ENCODE measurements at regions not wholly inside any gene's neighbourhood (a gene's known extent, or its start where the extent isn't known, plus 50 kb on each side); places are given as distances from the start of the nearest gene placed in this dataset.

GRCh38 chr18:51405683-51406477 lies 208.4 kb upstream of the MEX3C start:
- no peak for TF ChIP-seq CREB5 (CRISPR knock-in tag; IDR thresholded peaks at IDR 0.05; ENCODE audit: low read depth)
- TF ChIP-seq PATZ1 (CRISPR knock-in tag; IDR thresholded peaks at IDR 0.05; ENCODE audit: borderline replicate concordance), result no peak
- no peak for TF ChIP-seq ARNTL (CRISPR knock-in tag; IDR thresholded peaks at IDR 0.05; ENCODE audit: borderline replicate concordance, low read depth)
- TF ChIP-seq BACH2 (CRISPR knock-in tag; IDR thresholded peaks at IDR 0.05; ENCODE audit: borderline replicate concordance), result no peak
- TF ChIP-seq ZFP3 (CRISPR knock-in tag; IDR thresholded peaks at IDR 0.05), result no peak
- no peak for TF ChIP-seq ESRRG (CRISPR knock-in tag; IDR thresholded peaks at IDR 0.05)
- no peak for TF ChIP-seq RARB (CRISPR knock-in tag; IDR thresholded peaks at IDR 0.05)
- no peak for TF ChIP-seq SNAI2 (CRISPR knock-in tag; IDR thresholded peaks at IDR 0.05)
- no peak for TF ChIP-seq CSDC2 (CRISPR knock-in tag; IDR thresholded peaks at IDR 0.05)

Data from SK-N-SH treated with all-trans-retinoic acid at 6 μM for 48 hours (cell line).